NCI-H1694 treated with DMSO at 0.1 percent for 48 hours (cell line): ENCODE measurements at regions not wholly inside any gene's neighbourhood (a gene's known extent, or its start where the extent isn't known, plus 50 kb on each side); places are given as distances from the start of the nearest gene placed in this dataset.
"Not testable (repeated sequence)": the region's sequence is repeated elsewhere in the genome, so short reads cannot be mapped to it uniquely, and the experiment has no call there.

Experiments
- DNase-seq: peaks from one replicate; lab custom pipeline; 2025; lab: John Stamatoyannopoulos, UW

DNA sequence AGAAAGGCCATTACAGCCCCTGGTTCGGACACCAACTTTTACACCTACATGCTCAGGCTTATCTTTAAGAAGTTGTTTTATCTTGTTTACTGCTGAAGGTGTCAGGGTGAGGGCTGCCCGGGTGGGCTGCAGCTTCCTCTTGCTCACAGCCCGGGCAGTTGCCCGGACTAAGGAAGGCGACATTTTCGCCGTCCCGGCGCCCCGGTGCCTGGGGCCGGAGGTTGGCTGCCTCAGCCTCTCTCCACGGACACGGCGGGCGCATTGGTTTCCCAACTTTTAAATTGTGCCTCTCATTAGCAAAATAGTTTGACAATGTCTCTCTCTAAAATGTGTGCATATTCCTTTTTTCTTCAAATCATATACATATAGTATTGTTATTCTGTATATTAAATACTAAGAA, 198.5 kb downstream of the LRRC70 start:
- DNase-seq = not testable (repeated sequence)

GRCh38 chr5:62776592-62776991, 198.0 kb downstream of the LRRC70 start:
- DNase-seq = not testable (repeated sequence)

DNA sequence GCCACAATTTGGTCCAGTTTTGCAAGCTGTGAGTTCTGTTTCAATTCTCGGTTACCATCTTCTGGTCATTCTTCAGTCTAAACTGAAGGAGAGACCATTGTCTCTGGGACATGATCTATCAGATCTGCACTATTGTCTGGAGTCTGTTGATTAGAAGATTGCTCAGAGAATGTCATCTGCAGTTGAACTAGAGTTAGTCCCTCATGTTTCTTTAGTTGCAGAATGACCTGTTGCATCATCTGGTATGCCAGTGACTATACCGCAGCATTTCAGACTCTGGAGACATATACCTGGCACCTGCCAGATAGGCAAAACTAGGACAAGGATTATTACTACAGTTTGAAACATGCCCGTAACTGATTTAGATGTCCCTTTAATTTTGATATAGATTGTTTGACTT, 194.8 kb downstream of the LRRC70 start:
- DNase-seq = no peak

- no peak for DNase-seq
These were observed 192.7 kb downstream of the LRRC70 start for GRCh38 chr5:62771341-62771740.

GRCh38 chr5:62767650-62768049, 189.0 kb downstream of the LRRC70 start:
- no peak for DNase-seq

DNA sequence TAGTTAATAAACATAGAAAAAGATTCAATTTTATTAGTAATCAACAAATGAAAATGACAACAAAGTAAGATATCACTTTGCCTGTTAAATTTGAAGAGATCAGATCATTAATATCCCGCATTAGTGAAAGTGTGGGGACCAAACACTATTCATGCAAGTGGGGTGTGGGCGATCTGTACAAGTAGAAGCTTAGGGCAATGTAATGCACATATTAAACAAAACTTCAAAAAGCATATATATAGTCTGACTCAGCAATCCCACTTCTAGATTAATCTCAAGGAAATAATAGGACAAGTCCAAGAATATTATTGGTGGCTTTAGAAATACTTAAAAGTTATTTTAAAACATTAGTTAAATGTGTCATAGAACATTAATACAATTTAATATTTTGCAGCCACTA, 188.5 kb downstream of the LRRC70 start:
- no peak for DNase-seq

DNA sequence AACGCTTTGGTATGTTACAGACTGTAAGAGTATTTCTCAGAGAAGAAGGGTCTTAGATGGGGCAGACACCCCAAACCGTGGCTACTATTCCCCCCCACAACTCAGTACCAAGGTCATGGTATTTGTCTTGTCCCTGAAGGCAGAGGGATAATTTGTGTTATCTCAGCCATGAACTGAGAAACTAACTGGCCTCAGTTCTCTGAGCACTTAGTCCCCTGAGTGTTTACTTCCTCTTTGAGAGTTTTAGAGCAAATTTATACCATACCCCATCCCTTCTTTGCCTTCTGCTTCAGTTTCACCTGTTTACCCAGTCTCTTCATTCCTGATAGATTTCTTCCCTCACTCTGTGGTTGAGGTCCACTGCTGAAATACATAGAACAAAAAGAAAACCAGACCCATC, 183.9 kb downstream of the LRRC70 start:
- no peak for DNase-seq

DNA sequence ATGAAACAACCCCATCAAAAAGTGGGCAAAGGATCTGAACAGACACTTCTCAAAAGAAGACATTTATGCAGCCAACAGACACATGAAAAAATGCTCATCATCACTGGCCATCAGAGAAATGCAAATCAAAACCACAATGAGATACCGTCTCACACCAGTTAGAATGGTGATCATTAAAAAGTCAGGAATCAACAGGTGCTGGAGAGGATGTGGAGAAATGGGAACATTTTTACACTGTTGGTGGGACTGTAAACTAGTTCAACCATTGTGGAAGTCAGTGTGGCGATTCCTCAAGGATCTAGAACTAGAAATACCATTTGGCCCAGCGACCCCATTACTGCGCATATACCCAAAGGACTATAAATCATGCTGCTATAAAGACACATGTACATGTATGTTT, 179.1 kb downstream of the LRRC70 start:
- not testable (repeated sequence) for DNase-seq

- not testable (repeated sequence) for DNase-seq
These were observed 174.4 kb downstream of the LRRC70 start for GRCh38 chr5:62752998-62753367.

DNA sequence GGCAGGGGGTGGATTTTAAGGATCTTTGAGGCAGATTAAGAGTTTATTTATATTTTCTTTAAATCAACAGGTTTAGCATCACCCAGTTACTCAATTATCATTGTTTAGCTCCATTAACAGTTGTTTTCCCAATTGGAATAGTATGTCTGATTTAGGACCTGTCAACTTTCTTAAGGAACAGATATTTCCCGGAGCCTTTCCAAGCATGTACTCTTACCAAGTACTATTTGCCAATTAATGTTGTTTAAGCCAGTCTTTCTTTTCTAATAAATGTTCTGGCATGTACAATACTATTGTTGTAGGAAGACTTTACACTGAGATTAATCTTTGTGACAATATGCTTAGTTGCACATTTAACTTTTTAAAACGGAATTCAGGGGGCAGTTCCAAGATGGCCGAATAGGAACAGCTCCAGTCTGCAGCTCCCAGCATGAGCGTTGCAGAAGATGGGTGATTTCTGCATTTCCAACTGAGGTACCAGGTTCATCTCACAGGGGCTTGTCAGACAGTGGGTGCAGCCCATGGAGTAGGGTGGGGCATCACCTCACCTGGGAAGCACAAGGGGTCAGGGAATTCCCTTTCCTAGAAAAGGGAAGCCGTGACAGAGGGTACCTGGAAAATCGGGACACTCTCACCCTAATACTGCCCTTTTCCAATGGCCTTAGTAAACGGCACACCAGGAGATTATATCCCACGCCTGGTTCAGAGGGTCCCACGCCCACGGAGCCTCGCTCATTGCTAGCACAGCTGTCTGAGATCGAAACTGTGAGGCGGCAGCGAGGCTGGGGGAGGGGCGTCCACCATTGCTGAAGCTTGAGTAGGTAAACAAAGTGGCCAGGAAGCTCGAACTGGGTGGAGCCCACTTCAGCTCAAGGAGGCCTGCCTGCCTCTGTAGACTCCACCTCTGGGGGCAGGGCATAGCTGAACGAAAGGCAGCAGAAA, 173.7 kb downstream of the LRRC70 start:
- not testable (repeated sequence) for DNase-seq

DNA sequence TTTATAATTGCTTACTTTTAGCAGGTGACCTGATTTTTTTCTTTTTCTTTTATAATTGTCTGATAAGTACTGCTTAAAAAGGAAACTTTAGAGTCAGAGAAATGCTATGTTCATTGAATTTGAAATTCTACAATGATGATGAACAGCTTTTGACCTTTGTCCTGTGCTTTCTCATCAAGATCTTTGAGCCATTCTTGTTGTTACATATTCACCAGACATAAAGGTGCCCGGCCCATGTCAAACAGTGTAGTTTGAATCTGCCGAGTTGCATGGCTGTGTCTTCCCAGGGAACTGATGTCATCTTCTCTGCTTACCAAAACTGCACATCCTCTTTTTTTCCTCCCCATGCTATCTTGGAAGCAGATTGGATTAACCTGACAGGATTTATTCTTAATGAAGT, 163.6 kb downstream of the LRRC70 start:
- no peak for DNase-seq

DNA sequence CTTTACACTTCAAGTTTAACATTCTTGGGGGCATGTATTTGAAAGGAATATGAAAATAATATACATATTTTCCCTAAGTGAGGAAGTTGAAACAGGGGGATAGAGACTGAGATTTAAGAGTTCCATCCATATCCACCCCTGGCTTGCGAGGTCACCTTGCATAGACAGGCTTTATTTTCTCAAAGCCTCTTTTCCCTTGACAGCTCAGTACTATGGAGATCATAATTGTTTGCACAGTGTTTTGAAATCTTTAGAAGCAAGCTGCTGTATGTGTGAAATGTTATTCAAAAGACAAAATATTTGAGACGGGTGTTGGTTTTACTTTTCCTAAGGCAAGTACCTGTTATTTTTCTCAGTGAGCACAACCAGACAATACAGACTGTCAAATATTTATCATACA, 163.1 kb downstream of the LRRC70 start:
- DNase-seq = no peak

GRCh38 chr5:62737766-62738165, 159.1 kb downstream of the LRRC70 start:
- DNase-seq = no peak

DNA sequence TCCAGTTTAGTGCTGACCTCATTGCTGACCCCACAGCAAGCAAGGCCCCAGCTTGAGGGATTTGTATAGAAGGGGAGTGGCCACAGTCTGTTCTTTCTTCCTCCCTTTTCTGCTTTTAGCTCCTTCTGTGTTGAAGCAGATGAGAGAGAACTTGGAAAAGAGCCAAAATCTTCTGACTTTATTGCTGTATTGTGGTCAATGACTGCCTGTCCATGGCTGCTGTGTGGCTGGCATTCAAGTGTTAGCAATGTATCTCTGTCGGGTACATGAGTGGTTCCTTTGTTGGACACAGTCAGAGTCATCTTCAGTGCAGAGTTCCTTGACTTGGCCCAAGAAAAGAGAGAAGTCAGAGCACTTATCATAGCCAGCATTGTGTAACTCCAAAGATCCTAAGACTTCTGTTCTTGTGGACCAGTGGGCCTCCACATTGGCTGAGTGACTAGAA, 154.1 kb downstream of the LRRC70 start:
- DNase-seq = no peak

- DNase-seq = no peak
These were observed 152.4 kb downstream of the LRRC70 start for GRCh38 chr5:62731022-62731421.

DNA sequence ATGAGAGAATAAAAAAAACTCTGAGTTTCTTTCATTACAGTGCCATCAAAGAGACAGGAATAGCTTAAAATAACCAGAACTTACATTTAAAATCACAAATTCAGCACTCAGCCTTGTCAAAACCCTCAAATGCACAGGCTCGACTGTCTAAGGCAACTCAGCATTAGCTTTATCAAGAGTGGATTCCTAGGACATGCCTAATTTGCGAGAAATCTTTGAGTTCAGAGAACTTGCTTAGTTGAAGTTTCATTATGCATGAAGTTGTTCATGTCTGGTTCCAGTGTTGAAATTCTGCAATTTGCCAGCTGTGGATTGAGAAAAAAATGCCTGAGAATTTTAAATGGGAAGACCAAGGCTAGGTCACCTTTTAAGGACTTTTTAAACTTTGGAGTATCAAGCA, 151.1 kb downstream of the LRRC70 start:
- DNase-seq = no peak

DNA sequence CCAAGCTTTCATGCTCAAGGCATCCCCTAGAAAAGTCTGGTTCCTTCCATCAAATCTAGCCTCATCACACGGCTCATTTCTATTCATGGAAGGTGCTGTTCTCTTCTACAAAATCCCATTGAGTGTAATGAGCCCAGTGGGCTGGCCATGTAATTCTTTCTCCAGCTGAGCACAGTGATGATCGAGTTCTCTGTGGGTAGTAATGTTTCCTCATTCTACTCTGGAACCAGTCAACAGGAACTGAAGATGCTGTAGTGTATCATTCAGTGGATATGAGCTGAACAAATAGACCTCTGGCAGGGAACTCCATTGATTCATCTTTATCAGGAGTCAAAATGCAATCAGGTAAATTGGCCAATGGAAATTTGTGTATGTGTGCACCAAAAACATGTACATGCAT, 149.2 kb downstream of the LRRC70 start:
- no peak for DNase-seq

- DNase-seq = no peak
These were observed 148.6 kb downstream of the LRRC70 start for GRCh38 chr5:62727184-62727583.

DNA sequence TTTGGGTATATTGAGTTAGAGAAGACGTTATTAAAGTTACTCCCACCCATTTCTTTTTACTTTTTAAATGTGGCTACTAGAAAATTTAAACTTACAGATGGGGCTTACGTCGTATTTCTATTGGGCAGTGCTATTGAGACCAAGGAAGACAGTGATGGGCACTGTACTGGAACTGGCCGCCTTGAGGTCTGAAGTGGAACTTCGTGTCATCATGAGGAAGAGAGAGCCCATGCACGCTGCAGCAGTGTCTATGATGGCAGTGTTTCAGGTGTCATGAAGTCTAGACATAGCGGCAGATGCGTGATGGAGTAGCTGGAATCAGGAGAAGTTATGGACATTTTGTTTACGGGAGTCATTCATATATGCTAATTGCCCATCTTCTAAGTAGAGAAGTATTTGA, 143.7 kb downstream of the LRRC70 start:
- no peak for DNase-seq

GRCh38 chr5:62720031-62720441, 141.4 kb downstream of the LRRC70 start:
- no peak for DNase-seq

- no peak for DNase-seq
These were observed 140.6 kb downstream of the LRRC70 start for GRCh38 chr5:62719061-62719720.

- no peak for DNase-seq
These were observed 139.7 kb downstream of the LRRC70 start for GRCh38 chr5:62718324-62718723.

DNA sequence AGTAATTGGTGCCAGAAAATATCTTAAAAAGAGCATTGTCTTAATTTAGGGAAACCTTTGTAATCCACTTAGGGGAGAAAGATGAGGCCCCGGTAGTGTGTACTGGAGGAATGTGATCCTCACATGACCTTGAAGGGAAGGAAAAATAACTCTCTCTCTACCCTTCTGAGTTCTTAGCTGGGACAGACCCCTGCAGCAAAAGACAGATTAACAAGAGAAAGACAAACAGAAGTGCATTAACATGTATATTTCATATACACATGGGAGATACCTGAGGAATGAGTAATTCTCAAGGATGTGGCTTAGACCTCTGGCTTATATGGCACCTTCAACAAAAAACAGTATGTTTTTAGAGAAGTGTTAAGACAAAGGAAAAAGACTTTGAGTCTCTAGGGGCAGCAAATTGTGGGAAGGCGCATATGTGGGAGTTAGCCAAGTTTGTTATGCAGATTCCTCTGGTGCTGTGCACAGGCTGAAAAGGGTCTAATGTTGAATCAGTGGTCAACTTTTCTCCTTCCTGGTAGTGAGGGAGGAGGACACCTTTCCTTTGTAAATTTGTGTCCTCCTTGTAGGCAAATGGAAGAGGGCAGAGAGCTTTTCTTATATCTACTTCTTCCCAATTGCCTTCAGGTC, 138.8 kb downstream of the LRRC70 start:
- DNase-seq = no peak
